ENCODE measurements at regions not wholly inside any gene's neighbourhood (a gene's known extent, or its start where the extent isn't known, plus 50 kb on each side); places are given as distances from the start of the nearest gene placed in this dataset.

- DNase-seq (ENCODE audit: low spot score): no peak
These were observed 111.4 kb upstream of the SPRY2 start for GRCh38 chr13:80452279-80452678.

- DNase-seq (ENCODE audit: low spot score): no peak
These were observed 110.7 kb upstream of the SPRY2 start for GRCh38 chr13:80451641-80452040.

GRCh38 chr13:80450386-80450785 is 109.5 kb upstream of the SPRY2 start:
- DNase-seq (ENCODE audit: low spot score): no peak

- DNase-seq (ENCODE audit: low spot score): no peak
These were observed 107.8 kb upstream of the SPRY2 start for GRCh38 chr13:80448725-80449124.

GRCh38 chr13:80447747-80448146 is 106.8 kb upstream of the SPRY2 start:
- DNase-seq (ENCODE audit: low spot score): no peak

- no peak for DNase-seq (ENCODE audit: low spot score)
These were observed 103.5 kb upstream of the SPRY2 start for GRCh38 chr13:80444240-80445015.

- DNase-seq (ENCODE audit: low spot score): no peak
These were observed 101.7 kb upstream of the SPRY2 start for GRCh38 chr13:80442609-80443008.

GRCh38 chr13:80441968-80442367 is 101.0 kb upstream of the SPRY2 start:
- no peak for DNase-seq (ENCODE audit: low spot score)

GRCh38 chr13:80438521-80438920 is 97.6 kb upstream of the SPRY2 start:
- no peak for DNase-seq (ENCODE audit: low spot score)

GRCh38 chr13:80437231-80437630 is 96.3 kb upstream of the SPRY2 start:
- DNase-seq (ENCODE audit: low spot score): no peak

GRCh38 chr13:80436571-80437169 is 95.7 kb upstream of the SPRY2 start:
- DNase-seq (ENCODE audit: low spot score): no peak

GRCh38 chr13:80430561-80430960 is 89.6 kb upstream of the SPRY2 start:
- DNase-seq (ENCODE audit: low spot score): no peak

- DNase-seq (ENCODE audit: low spot score): no peak
These were observed 87.6 kb upstream of the SPRY2 start for GRCh38 chr13:80428349-80429096.

GRCh38 chr13:80419416-80419815 is 78.5 kb upstream of the SPRY2 start:
- no peak for DNase-seq (ENCODE audit: low spot score)

- DNase-seq (ENCODE audit: low spot score): no peak
These were observed 72.7 kb upstream of the SPRY2 start for GRCh38 chr13:80413611-80414010.

- DNase-seq (ENCODE audit: low spot score): no peak
These were observed 67.3 kb upstream of the SPRY2 start for GRCh38 chr13:80408270-80408669.

GRCh38 chr13:80400865-80401426 is 60.0 kb upstream of the SPRY2 start:
- no peak for DNase-seq (ENCODE audit: low spot score)

GRCh38 chr13:80400164-80400864 is 59.4 kb upstream of the SPRY2 start:
- DNase-seq (ENCODE audit: low spot score): no peak

GRCh38 chr13:80399340-80400163 is 58.6 kb upstream of the SPRY2 start:
- DNase-seq (ENCODE audit: low spot score): no peak
